Stomach (tissue), 4 donors: ENCODE measurements at regions not wholly inside any gene's neighbourhood (a gene's known extent, or its start where the extent isn't known, plus 50 kb on each side); places are given as distances from the start of the nearest gene placed in this dataset.

Experiments
- CTCF ChIP-seq, 7 experiments: fragments of 450-650 bp in 4 of 7; fragments of 200-600 bp in 3 of 7; sonication (generic) in 3 of 7; IDR thresholded peaks; one replicate each; pipeline ENCODE4 v1.5.1; 2016 to 2019; ENCODE audit warnings: antibody characterized with exemption in 7 of 7, control low read depth in 2 of 7, mild to moderate bottlenecking in 1 of 7
- EP300 ChIP-seq: sonication (generic); formaldehyde crosslinking; IDR thresholded peaks from one replicate; pipeline ENCODE4 v1.6.1; 2017; ENCODE audit warnings: antibody characterized with exemption
- POLR2A ChIP-seq, 4 donors: fragments of 450-650 bp; IDR thresholded peaks; one replicate each; pipeline ENCODE4 v1.6.1; 2016; ENCODE audit warnings: antibody characterized with exemption in 4 of 4, control low read depth in 2 of 4, mild to moderate bottlenecking in 1 of 4, moderate library complexity in 1 of 4
- POLR2AphosphoS5 ChIP-seq, 3 donors: sonication (generic); formaldehyde crosslinking; IDR thresholded peaks; one replicate each; pipeline ENCODE4 v1.6.1; 2016; ENCODE audit warnings: antibody characterized with exemption in 3 of 3

GRCh38 chr17:33940769-33941370, 314.2 kb upstream of the CCL2 start:
- TF ChIP-seq POLR2A (IDR thresholded peaks at IDR 0.05): no peak
- TF ChIP-seq CTCF (IDR thresholded peaks at IDR 0.05): no peak
- no peak for TF ChIP-seq EP300
- no peak for TF ChIP-seq POLR2AphosphoS5 (IDR thresholded peaks at IDR 0.05)
